Suprapubic skin (tissue), 4 donors: ENCODE measurements at regions not wholly inside any gene's neighbourhood (a gene's known extent, or its start where the extent isn't known, plus 50 kb on each side); places are given as distances from the start of the nearest gene placed in this dataset.

Source experiments
- DNase-seq, 2 donors: peaks; one replicate each; pipeline ENCODE4 v3.0.0-alpha.2; 2019; ENCODE audit warnings: low spot score in 2 of 2
- H3K27ac ChIP-seq: fragments of 200-600 bp; sonication (generic); one replicate; pipeline ENCODE4 v1.5.1; 2019
- H3K27me3 ChIP-seq: fragments of 200-600 bp; sonication (generic); one replicate; pipeline ENCODE4 v1.5.1; 2019
- H3K36me3 ChIP-seq: fragments of 200-600 bp; sonication (generic); one replicate; pipeline ENCODE4 v1.5.1; 2019
- H3K4me1 ChIP-seq: fragments of 200-600 bp; sonication (generic); one replicate; pipeline ENCODE4 v1.5.1; 2019
- H3K4me3 ChIP-seq: fragments of 200-600 bp; sonication (generic); one replicate; pipeline ENCODE4 v1.5.1; 2019; ENCODE audit warnings: mild to moderate bottlenecking
- H3K9me3 ChIP-seq: fragments of 200-600 bp; sonication (generic); one replicate; pipeline ENCODE4 v1.5.1; 2019
- EP300 ChIP-seq: sonication (generic); formaldehyde crosslinking; IDR thresholded peaks from one replicate; pipeline ENCODE4 v1.6.1; 2017; ENCODE audit warnings: antibody characterized with exemption
- POLR2A ChIP-seq, 2 donors: fragments of 450-650 bp; IDR thresholded peaks; one replicate each; pipeline ENCODE4 v1.6.1; 2017; ENCODE audit warnings: antibody characterized with exemption in 2 of 2, mild to moderate bottlenecking in 2 of 2, moderate library complexity in 2 of 2
- POLR2AphosphoS5 ChIP-seq, 3 donors: sonication (generic); formaldehyde crosslinking; IDR thresholded peaks; one replicate each; pipeline ENCODE4 v1.6.1; 2017; ENCODE audit warnings: antibody characterized with exemption in 3 of 3
- WGBS: methylation state at CpG from one replicate; pipeline ENCODE4 v1.1.5; 2018; 5-methylcytosine and 5-hydroxymethylcytosine counted together
- TF ChIP-seq, protein P1 (sequence below), 2 donors: fragments of 200-600 bp in 1 of 2; fragments of 450-650 bp in 1 of 2; sonication (generic) in 1 of 2; IDR thresholded peaks; one replicate each; pipeline ENCODE4 v1.5.1; 2016 to 2019; ENCODE audit warnings: antibody characterized with exemption in 2 of 2, mild to moderate bottlenecking in 1 of 2, moderate library complexity in 1 of 2

DNA sequence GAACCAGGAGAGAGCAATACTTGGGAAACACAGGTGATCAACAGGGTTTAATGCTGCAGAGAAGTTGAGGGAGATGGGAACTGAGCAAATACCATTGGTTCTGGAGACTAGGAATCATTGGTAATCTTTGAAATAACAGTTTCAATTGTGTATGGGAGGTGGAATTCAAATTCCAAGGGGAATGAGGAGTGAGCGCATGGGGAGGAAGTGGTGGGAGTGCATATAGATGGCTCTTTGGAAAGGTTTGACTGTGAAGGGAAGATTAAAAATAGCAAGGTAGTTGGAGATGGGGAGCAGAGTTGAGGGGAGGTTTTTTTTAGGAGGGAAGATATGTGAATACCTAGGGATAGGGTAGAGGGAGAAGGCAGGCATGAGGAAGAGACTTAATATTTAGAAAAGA is 51.1 kb upstream of the ROPN1 start:
- 91% methylated on average over 1 of the region's 1 CpG for WGBS
- TF ChIP-seq POLR2A (IDR thresholded peaks at IDR 0.05) (no peak), EP300 (no peak), POLR2AphosphoS5 (IDR thresholded peaks at IDR 0.05) (no peak)
- TF ChIP-seq, protein P1, sequence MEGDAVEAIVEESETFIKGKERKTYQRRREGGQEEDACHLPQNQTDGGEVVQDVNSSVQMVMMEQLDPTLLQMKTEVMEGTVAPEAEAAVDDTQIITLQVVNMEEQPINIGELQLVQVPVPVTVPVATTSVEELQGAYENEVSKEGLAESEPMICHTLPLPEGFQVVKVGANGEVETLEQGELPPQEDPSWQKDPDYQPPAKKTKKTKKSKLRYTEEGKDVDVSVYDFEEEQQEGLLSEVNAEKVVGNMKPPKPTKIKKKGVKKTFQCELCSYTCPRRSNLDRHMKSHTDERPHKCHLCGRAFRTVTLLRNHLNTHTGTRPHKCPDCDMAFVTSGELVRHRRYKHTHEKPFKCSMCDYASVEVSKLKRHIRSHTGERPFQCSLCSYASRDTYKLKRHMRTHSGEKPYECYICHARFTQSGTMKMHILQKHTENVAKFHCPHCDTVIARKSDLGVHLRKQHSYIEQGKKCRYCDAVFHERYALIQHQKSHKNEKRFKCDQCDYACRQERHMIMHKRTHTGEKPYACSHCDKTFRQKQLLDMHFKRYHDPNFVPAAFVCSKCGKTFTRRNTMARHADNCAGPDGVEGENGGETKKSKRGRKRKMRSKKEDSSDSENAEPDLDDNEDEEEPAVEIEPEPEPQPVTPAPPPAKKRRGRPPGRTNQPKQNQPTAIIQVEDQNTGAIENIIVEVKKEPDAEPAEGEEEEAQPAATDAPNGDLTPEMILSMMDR (IDR thresholded peaks at IDR 0.05) = no peak
- H3K9me3 ChIP-seq = no peaks in the 10 kb centered on the region
- no peaks in the 10 kb centered on the region for H3K36me3 ChIP-seq
- H3K27me3 ChIP-seq = peaks cover 5% of the 10 kb centered on the region
- H3K27ac ChIP-seq = no peak overlapping the region
- H3K4me1 ChIP-seq = no peaks in the 10 kb centered on the region
- H3K4me3 ChIP-seq = no peak overlapping the region
- DNase-seq = no peak

GRCh38 chr3:124044956-124045355 is 53.0 kb upstream of the ROPN1 start:
- 80% methylated on average over 3 of the region's 3 CpGs for WGBS
- Histone ChIP-seq H3K36me3 (no peaks in the 10 kb centered on the region), H3K4me3 (no peak overlapping the region), H3K4me1 (no peaks in the 10 kb centered on the region), H3K27ac (no peak overlapping the region), H3K27me3 (peaks cover 5% of the 10 kb centered on the region), H3K9me3 (no peaks in the 10 kb centered on the region)
- DNase-seq = no peak
- TF ChIP-seq, protein P1 (IDR thresholded peaks at IDR 0.05) = no peak
- TF ChIP-seq POLR2AphosphoS5 (IDR thresholded peaks at IDR 0.05) (no peak), EP300 (no peak), POLR2A (IDR thresholded peaks at IDR 0.05) (no peak)

- Histone ChIP-seq H3K4me3 (no peak overlapping the region), H3K4me1 (no peaks in the 10 kb centered on the region), H3K27me3 (no peaks in the 10 kb centered on the region), H3K27ac (no peak overlapping the region), H3K36me3 (no peaks in the 10 kb centered on the region), H3K9me3 (no peaks in the 10 kb centered on the region)
- DNase-seq = no peak
- WGBS = 90% methylated on average over 6 of the region's 6 CpGs
- TF ChIP-seq, protein P1 (IDR thresholded peaks at IDR 0.05) = no peak
- no peak for TF ChIP-seq POLR2A (IDR thresholded peaks at IDR 0.05)
- no peak for TF ChIP-seq EP300
- TF ChIP-seq POLR2AphosphoS5 (IDR thresholded peaks at IDR 0.05) = no peak
These were observed 57.3 kb upstream of the ROPN1 start for GRCh38 chr3:124048967-124049798.

- Histone ChIP-seq H3K36me3 (no peaks in the 10 kb centered on the region), H3K9me3 (no peaks in the 10 kb centered on the region), H3K4me3 (no peak overlapping the region), H3K4me1 (no peaks in the 10 kb centered on the region), H3K27ac (no peak overlapping the region), H3K27me3 (no peaks in the 10 kb centered on the region)
- no peak for DNase-seq
- 86% methylated on average over 6 of the region's 6 CpGs for WGBS
- TF ChIP-seq EP300 (no peak), POLR2A (IDR thresholded peaks at IDR 0.05) (no peak), POLR2AphosphoS5 (IDR thresholded peaks at IDR 0.05) (no peak)
- TF ChIP-seq, protein P1 (IDR thresholded peaks at IDR 0.05) = no peak
These were observed 59.7 kb upstream of the ROPN1 start for GRCh38 chr3:124051636-124052035.

DNA sequence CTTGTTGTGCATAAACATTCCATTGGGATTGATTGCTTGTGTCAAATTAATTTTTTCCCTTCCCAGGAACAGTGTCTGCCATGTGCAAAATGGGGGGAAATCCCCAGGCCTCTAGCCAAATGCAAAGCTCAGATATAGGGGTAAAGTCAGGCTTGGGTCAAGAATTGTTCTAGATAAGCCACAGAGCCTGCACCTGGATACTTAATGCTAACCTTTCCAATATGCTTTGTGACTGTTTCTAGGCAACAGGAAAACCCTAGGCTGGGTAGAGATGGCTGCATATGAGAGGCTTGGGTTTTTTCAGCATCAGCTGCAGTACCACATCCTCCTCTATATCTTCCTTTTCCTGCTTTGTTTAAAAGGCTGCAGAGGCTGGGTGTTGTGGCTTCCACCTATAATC is 61.9 kb upstream of the ROPN1 start:
- Histone ChIP-seq H3K9me3 (no peaks in the 10 kb centered on the region), H3K36me3 (no peaks in the 10 kb centered on the region), H3K4me3 (no peak overlapping the region), H3K27ac (no peak overlapping the region), H3K4me1 (no peaks in the 10 kb centered on the region), H3K27me3 (no peaks in the 10 kb centered on the region)
- no peak for DNase-seq
- TF ChIP-seq EP300 = no peak
